Suprapubic skin (tissue), 4 donors: ENCODE measurements at regions not wholly inside any gene's neighbourhood (a gene's known extent, or its start where the extent isn't known, plus 50 kb on each side); places are given as distances from the start of the nearest gene placed in this dataset.

Experiments
- DNase-seq, 2 donors: peaks; one replicate each; pipeline ENCODE4 v3.0.0-alpha.2; 2019; ENCODE audit warnings: low spot score in 2 of 2
- H3K27ac ChIP-seq: fragments of 200-600 bp; sonication (generic); one replicate; pipeline ENCODE4 v1.5.1; 2019
- H3K27me3 ChIP-seq: fragments of 200-600 bp; sonication (generic); one replicate; pipeline ENCODE4 v1.5.1; 2019
- H3K36me3 ChIP-seq: fragments of 200-600 bp; sonication (generic); one replicate; pipeline ENCODE4 v1.5.1; 2019
- H3K4me1 ChIP-seq: fragments of 200-600 bp; sonication (generic); one replicate; pipeline ENCODE4 v1.5.1; 2019
- H3K4me3 ChIP-seq: fragments of 200-600 bp; sonication (generic); one replicate; pipeline ENCODE4 v1.5.1; 2019; ENCODE audit warnings: mild to moderate bottlenecking
- H3K9me3 ChIP-seq: fragments of 200-600 bp; sonication (generic); one replicate; pipeline ENCODE4 v1.5.1; 2019
- CTCF ChIP-seq, 2 donors: fragments of 200-600 bp in 1 of 2; fragments of 450-650 bp in 1 of 2; sonication (generic) in 1 of 2; IDR thresholded peaks; one replicate each; pipeline ENCODE4 v1.5.1; 2016 to 2019; ENCODE audit warnings: antibody characterized with exemption in 2 of 2, mild to moderate bottlenecking in 1 of 2, moderate library complexity in 1 of 2
- EP300 ChIP-seq: sonication (generic); formaldehyde crosslinking; IDR thresholded peaks from one replicate; pipeline ENCODE4 v1.6.1; 2017; ENCODE audit warnings: antibody characterized with exemption
- POLR2A ChIP-seq, 2 donors: fragments of 450-650 bp; IDR thresholded peaks; one replicate each; pipeline ENCODE4 v1.6.1; 2017; ENCODE audit warnings: antibody characterized with exemption in 2 of 2, mild to moderate bottlenecking in 2 of 2, moderate library complexity in 2 of 2
- POLR2AphosphoS5 ChIP-seq, 3 donors: sonication (generic); formaldehyde crosslinking; IDR thresholded peaks; one replicate each; pipeline ENCODE4 v1.6.1; 2017; ENCODE audit warnings: antibody characterized with exemption in 3 of 3
- WGBS: methylation state at CpG from one replicate; pipeline ENCODE4 v1.1.5; 2018; 5-methylcytosine and 5-hydroxymethylcytosine counted together

DNA sequence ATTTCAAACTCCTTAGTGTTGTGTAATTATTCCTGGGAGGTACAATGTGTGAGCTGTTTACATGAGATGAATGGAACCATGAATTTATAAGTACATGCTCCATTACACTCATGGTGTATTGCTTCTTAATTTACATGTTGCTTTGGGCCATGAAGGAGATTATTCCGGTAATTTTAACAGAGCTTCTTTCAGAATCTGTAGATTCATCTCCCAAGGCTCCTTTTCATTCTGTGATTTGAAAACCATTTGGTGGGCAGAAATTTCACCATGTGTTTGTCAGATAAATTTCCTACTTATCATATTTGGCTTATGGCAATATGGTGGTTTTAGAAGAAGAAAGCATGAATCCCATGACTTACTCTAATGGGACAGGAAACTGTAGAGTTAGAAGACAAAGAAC lies 421.6 kb upstream of the EYS start:
- 65% methylated on average over 1 of the region's 1 CpG for WGBS
- DNase-seq = no peak

GRCh38 chr6:66128243-66128642 lies 421.2 kb upstream of the EYS start:
- no peak for DNase-seq
- Histone ChIP-seq H3K27ac (no peak overlapping the region), H3K27me3 (no peaks in the 10 kb centered on the region), H3K36me3 (no peaks in the 10 kb centered on the region), H3K4me1 (no peaks in the 10 kb centered on the region), H3K9me3 (no peaks in the 10 kb centered on the region), H3K4me3 (no peak overlapping the region)
- 33% methylated on average over 2 of the region's 2 CpGs for WGBS
- TF ChIP-seq CTCF (IDR thresholded peaks at IDR 0.05) (no peak), POLR2A (IDR thresholded peaks at IDR 0.05) (no peak), EP300 (no peak), POLR2AphosphoS5 (IDR thresholded peaks at IDR 0.05) (no peak)

More for the DNA sequence above, 421.6 kb upstream of the EYS start:
- Histone ChIP-seq H3K4me3 (no peak overlapping the region), H3K36me3 (no peaks in the 10 kb centered on the region), H3K4me1 (no peaks in the 10 kb centered on the region), H3K27ac (no peak overlapping the region), H3K27me3 (no peaks in the 10 kb centered on the region), H3K9me3 (no peaks in the 10 kb centered on the region)
- no peak for TF ChIP-seq POLR2A (IDR thresholded peaks at IDR 0.05)
- no peak for TF ChIP-seq POLR2AphosphoS5 (IDR thresholded peaks at IDR 0.05)
- TF ChIP-seq EP300 = no peak
- no peak for TF ChIP-seq CTCF (IDR thresholded peaks at IDR 0.05)

- no peak overlapping the region for H3K4me3 ChIP-seq
- H3K27ac ChIP-seq = no peak overlapping the region
- no peaks in the 10 kb centered on the region for H3K27me3 ChIP-seq
- WGBS = 89% methylated on average over 5 of the region's 5 CpGs
- TF ChIP-seq POLR2A (IDR thresholded peaks at IDR 0.05) (no peak), EP300 (no peak), CTCF (IDR thresholded peaks at IDR 0.05) (no peak), POLR2AphosphoS5 (IDR thresholded peaks at IDR 0.05) (no peak)
- H3K4me1 ChIP-seq = no peaks in the 10 kb centered on the region
- no peak for DNase-seq
- H3K36me3 ChIP-seq = no peaks in the 10 kb centered on the region
- no peaks in the 10 kb centered on the region for H3K9me3 ChIP-seq
Observed at GRCh38 chr6:66127061-66127460, 420.0 kb upstream of the EYS start.

DNA sequence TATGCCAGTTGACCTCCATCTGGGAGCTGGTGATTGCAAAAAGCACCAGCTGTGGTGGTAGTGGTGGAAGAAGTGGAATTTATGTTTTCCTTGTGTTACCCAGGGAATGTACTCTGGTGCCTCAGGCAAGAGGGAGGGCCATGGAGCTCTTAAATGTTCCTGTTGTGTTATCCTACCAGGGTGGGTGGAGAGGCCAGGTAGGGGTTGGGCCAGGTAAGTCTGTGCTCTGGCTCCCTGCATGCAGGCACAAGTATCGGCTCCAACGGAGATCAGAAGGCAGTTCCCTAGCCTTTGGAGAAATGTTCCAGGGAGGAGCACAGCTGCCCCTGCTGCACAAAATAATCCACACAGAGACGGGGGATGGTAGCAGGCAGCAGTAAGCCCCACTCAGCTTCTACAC lies 419.3 kb upstream of the EYS start:
- no peaks in the 10 kb centered on the region for H3K9me3 ChIP-seq
- H3K4me3 ChIP-seq = no peak overlapping the region
- H3K36me3 ChIP-seq = no peaks in the 10 kb centered on the region
- WGBS = 37% methylated on average over 2 of the region's 3 CpGs
- DNase-seq = no peak
- no peak overlapping the region for H3K27ac ChIP-seq
- TF ChIP-seq POLR2A (IDR thresholded peaks at IDR 0.05) (no peak), EP300 (no peak), CTCF (IDR thresholded peaks at IDR 0.05) (no peak), POLR2AphosphoS5 (IDR thresholded peaks at IDR 0.05) (no peak)
- no peaks in the 10 kb centered on the region for H3K27me3 ChIP-seq
- H3K4me1 ChIP-seq = no peaks in the 10 kb centered on the region

DNA sequence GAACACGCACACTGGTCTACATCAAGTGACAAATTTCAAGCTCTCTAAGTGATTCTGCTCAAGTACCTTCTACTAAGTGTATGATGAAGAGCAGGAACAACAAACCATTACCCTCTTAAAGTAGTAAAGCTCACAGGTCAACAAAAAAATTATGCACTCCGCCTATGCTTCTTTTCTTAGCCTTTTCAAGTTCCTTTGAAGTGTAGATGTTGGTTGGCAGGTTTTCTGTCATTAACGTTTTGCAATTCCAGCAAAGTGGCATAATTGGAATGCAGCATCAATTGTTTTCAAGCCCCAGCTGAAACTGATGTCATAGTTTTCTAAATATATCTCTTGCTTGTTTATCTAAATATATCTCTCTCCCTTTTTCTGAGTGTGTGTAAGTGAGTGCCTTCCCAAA lies 396.9 kb upstream of the EYS start:
- H3K27ac ChIP-seq = no peak overlapping the region
- no peaks in the 10 kb centered on the region for H3K27me3 ChIP-seq
- no peak overlapping the region for H3K4me3 ChIP-seq
- no peaks in the 10 kb centered on the region for H3K36me3 ChIP-seq
- H3K4me1 ChIP-seq = no peaks in the 10 kb centered on the region
- no peak for DNase-seq
- no peaks in the 10 kb centered on the region for H3K9me3 ChIP-seq
- no peak for TF ChIP-seq POLR2AphosphoS5 (IDR thresholded peaks at IDR 0.05)
- no peak for TF ChIP-seq CTCF (IDR thresholded peaks at IDR 0.05)
- TF ChIP-seq POLR2A (IDR thresholded peaks at IDR 0.05) = no peak
- no peak for TF ChIP-seq EP300
- WGBS = 30% methylated on average over 3 of the region's 3 CpGs
